GM19467 (cell line): ENCODE measurements at regions not wholly inside any gene's neighbourhood (a gene's known extent, or its start where the extent isn't known, plus 50 kb on each side); places are given as distances from the start of the nearest gene placed in this dataset.

Experiments used
- ATAC-seq: cut with Tn5 transposase; IDR thresholded peaks from one replicate; pipeline ENCODE4 v1.9.1; 2021; ENCODE audit warnings: mild to moderate bottlenecking, moderate library complexity; ENCODE audit not compliant: unreplicated experiment

- no peak for ATAC-seq
Observed at GRCh38 chr12:90899456-90900182, 55.4 kb downstream of the CCER1 start.

- ATAC-seq = no peak
Observed at GRCh38 chr12:90897986-90898385, 57.0 kb downstream of the CCER1 start.

GRCh38 chr12:90897316-90897715, 57.7 kb downstream of the CCER1 start:
- no peak for ATAC-seq

GRCh38 chr12:90896821-90897220, 58.2 kb downstream of the CCER1 start:
- ATAC-seq = no peak

GRCh38 chr12:90896164-90896563, 58.8 kb downstream of the CCER1 start:
- ATAC-seq = no peak

- no peak for ATAC-seq
Observed at GRCh38 chr12:90888316-90888715, 66.7 kb downstream of the CCER1 start.

- ATAC-seq = no peak
Observed at GRCh38 chr12:90883456-90883855, 71.5 kb downstream of the CCER1 start.

- no peak for ATAC-seq
Observed at GRCh38 chr12:90871726-90872096, 83.3 kb downstream of the CCER1 start.

- no peak for ATAC-seq
Observed at GRCh38 chr12:90870971-90871725, 83.8 kb downstream of the CCER1 start.

- ATAC-seq = no peak
Observed at GRCh38 chr12:90868626-90869025, 86.3 kb downstream of the CCER1 start.

- no peak for ATAC-seq
Observed at GRCh38 chr12:90859591-90859990, 95.4 kb downstream of the CCER1 start.

GRCh38 chr12:90858252-90858651, 96.7 kb downstream of the CCER1 start:
- ATAC-seq = no peak

- ATAC-seq = no peak
Observed at GRCh38 chr12:90855534-90855933, 99.4 kb downstream of the CCER1 start.

GRCh38 chr12:90854136-90854689, 100.8 kb downstream of the CCER1 start:
- ATAC-seq = peak; percentile 83

GRCh38 chr12:90851800-90852718, 102.9 kb downstream of the CCER1 start:
- ATAC-seq = no peak

GRCh38 chr12:90842477-90842876, 112.5 kb downstream of the CCER1 start:
- no peak for ATAC-seq

GRCh38 chr12:90841336-90841735, 113.6 kb downstream of the CCER1 start:
- ATAC-seq = no peak

GRCh38 chr12:90839346-90839745, 115.6 kb downstream of the CCER1 start:
- ATAC-seq = no peak

- no peak for ATAC-seq
Observed at GRCh38 chr12:90836689-90837088, 118.3 kb downstream of the CCER1 start.

GRCh38 chr12:90833228-90833627, 121.7 kb downstream of the CCER1 start:
- no peak for ATAC-seq

- ATAC-seq = no peak
Observed at GRCh38 chr12:90832427-90832826, 122.5 kb downstream of the CCER1 start.
